ENCODE measurements at regions not wholly inside any gene's neighbourhood (a gene's known extent, or its start where the extent isn't known, plus 50 kb on each side); places are given as distances from the start of the nearest gene placed in this dataset.

DNA sequence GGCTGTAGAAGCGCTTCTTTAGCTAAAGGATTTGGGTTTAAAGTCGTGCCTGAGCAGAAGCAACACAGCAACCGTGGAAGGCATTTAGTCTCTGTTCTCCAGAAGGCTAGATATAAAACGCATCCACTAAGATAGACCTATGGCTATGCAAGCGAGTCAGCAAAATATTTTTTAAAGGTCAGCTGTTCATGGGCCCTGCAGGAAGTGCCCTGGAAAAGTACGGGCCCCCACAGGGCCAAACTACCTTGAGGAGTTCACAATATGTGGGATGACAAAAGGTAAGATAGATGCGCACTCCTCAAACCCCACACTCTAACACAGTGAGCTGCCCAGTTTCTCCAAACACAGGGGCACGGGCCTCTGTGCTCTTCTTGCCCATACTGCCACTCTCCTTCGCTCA is 261.6 kb downstream of the VPS13C start:
- TF ChIP-seq, protein P1, sequence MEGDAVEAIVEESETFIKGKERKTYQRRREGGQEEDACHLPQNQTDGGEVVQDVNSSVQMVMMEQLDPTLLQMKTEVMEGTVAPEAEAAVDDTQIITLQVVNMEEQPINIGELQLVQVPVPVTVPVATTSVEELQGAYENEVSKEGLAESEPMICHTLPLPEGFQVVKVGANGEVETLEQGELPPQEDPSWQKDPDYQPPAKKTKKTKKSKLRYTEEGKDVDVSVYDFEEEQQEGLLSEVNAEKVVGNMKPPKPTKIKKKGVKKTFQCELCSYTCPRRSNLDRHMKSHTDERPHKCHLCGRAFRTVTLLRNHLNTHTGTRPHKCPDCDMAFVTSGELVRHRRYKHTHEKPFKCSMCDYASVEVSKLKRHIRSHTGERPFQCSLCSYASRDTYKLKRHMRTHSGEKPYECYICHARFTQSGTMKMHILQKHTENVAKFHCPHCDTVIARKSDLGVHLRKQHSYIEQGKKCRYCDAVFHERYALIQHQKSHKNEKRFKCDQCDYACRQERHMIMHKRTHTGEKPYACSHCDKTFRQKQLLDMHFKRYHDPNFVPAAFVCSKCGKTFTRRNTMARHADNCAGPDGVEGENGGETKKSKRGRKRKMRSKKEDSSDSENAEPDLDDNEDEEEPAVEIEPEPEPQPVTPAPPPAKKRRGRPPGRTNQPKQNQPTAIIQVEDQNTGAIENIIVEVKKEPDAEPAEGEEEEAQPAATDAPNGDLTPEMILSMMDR (IDR thresholded peaks at IDR 0.05): no peak

DNA sequence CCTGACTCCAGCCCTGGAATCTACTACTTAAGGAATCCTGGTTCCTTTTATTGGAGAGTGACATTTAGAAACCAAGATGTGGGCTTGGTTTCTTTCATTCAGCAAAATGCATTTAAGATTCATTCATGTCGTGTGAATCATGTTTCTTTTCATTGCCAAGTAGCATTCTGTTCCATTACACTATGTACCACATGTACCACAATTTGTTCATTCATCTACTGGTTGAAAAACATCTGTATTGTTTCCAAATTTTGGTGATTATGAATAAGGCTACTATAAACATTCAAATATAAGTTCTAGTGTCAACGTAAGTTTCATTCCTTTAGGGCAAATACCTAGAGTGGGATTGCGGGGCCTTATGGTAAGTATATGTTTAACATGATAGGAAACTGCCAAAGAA is 264.2 kb downstream of the VPS13C start:
- TF ChIP-seq, protein P1 (IDR thresholded peaks at IDR 0.05): no peak

GRCh38 chr15:61794881-61795280 is 265.4 kb downstream of the VPS13C start:
- TF ChIP-seq, protein P1 (IDR thresholded peaks at IDR 0.05): no peak

GRCh38 chr15:61794276-61794675 is 266.0 kb downstream of the VPS13C start:
- TF ChIP-seq, protein P1 (IDR thresholded peaks at IDR 0.05): no peak

DNA sequence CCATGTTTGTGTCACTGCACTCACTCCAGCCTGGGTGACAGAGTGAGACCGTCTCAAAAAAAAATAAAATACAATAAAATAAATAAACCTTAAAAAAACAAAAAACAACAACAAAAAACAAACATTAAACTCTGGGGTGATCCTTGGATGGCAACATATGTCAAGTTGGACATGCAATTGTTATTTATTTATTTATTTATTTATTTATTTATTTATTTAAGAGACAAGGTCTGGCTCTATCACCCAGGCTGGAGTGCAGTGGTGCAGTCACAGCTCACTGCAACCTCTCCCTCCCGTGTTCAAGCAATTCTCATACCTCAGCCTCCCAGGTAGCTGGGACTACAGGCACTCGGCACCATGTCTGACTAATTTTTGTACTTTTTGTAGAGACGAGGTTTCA is 275.5 kb downstream of the VPS13C start:
- TF ChIP-seq, protein P1 (IDR thresholded peaks at IDR 0.05): no peak

- TF ChIP-seq, protein P1 (IDR thresholded peaks at IDR 0.05): no peak
These were observed 279.8 kb downstream of the VPS13C start for GRCh38 chr15:61780278-61780980.

GRCh38 chr15:61777689-61778088 is 282.6 kb downstream of the VPS13C start:
- TF ChIP-seq, protein P1 (IDR thresholded peaks at IDR 0.05): no peak

GRCh38 chr15:61769557-61769956 is 290.7 kb downstream of the VPS13C start:
- TF ChIP-seq, protein P1 (IDR thresholded peaks at IDR 0.05): no peak

Measured in LNCAP (cell line).